Subcutaneous abdominal adipose tissue (tissue), 5 donors: ENCODE measurements at regions not wholly inside any gene's neighbourhood (a gene's known extent, or its start where the extent isn't known, plus 50 kb on each side); places are given as distances from the start of the nearest gene placed in this dataset.
"Not testable (repeated sequence)": the region's sequence is repeated elsewhere in the genome, so short reads cannot be mapped to it uniquely, and the experiment has no call there.

Source experiments
- H3K27ac ChIP-seq: one replicate; pipeline ENCODE4 v1.7.0; 2013; ENCODE audit warnings: low read depth, mild to moderate bottlenecking, inconsistent platforms, low read length, moderate library complexity
- H3K27me3 ChIP-seq, 5 donors: one replicate each; pipeline ENCODE4 v1.7.0; 2013; ENCODE audit warnings: low read length in 5 of 5, inconsistent platforms in 1 of 5; ENCODE audit not compliant: control insufficient read depth in 5 of 5, insufficient read depth in 4 of 5
- H3K36me3 ChIP-seq, 5 donors: one replicate each; pipeline ENCODE4 v1.7.0; 2013; ENCODE audit warnings: low read length in 5 of 5; ENCODE audit not compliant: control insufficient read depth in 5 of 5, insufficient read depth in 5 of 5
- H3K4me1 ChIP-seq, 5 donors: one replicate each; pipeline ENCODE4 v1.7.0; 2013; ENCODE audit warnings: low read length in 5 of 5, mild to moderate bottlenecking in 3 of 5, moderate library complexity in 1 of 5; ENCODE audit not compliant: control insufficient read depth in 5 of 5, insufficient read depth in 5 of 5
- H3K4me3 ChIP-seq, 5 donors: one replicate each; pipeline ENCODE4 v1.7.0; 2013; ENCODE audit warnings: low read length in 5 of 5, low read depth in 1 of 5
- H3K9ac ChIP-seq, 5 donors: one replicate each; pipeline ENCODE4 v1.7.0; 2013; ENCODE audit warnings: low read length in 5 of 5, mild to moderate bottlenecking in 4 of 5, moderate library complexity in 3 of 5
- H3K9me3 ChIP-seq, 5 donors: one replicate each; pipeline ENCODE4 v1.7.0; 2013; ENCODE audit warnings: low read length in 5 of 5; ENCODE audit not compliant: control insufficient read depth in 5 of 5
- donor health status: healthy.
- donor health status: healthy.
- donor health status: healthy.
- donor health status: healthy.
- donor health status: healthy.

- Histone ChIP-seq H3K36me3 (no peaks in the 10 kb centered on the region), H3K9me3 (peaks cover 0 to 19% (median 6%) of the 10 kb centered on the region in 5 donors), H3K4me1 (no peaks in the 10 kb centered on the region), H3K4me3 (no peak overlapping the region), H3K27me3 (no peaks in the 10 kb centered on the region), H3K27ac (no peak overlapping the region), H3K9ac (no peak overlapping the region)
Measured at GRCh38 chr13:60671386-60671785, 274.4 kb downstream of the TDRD3 start.

GRCh38 chr13:60663788-60664187, 266.8 kb downstream of the TDRD3 start:
- Histone ChIP-seq H3K4me1 (no peaks in the 10 kb centered on the region), H3K27me3 (no peaks in the 10 kb centered on the region), H3K4me3 (no peak overlapping the region), H3K9ac (no peak overlapping the region), H3K9me3 (no peaks in the 10 kb centered on the region), H3K36me3 (no peaks in the 10 kb centered on the region), H3K27ac (no peak overlapping the region)

- Histone ChIP-seq H3K4me3 (no peak overlapping the region), H3K36me3 (no peaks in the 10 kb centered on the region), H3K27ac (no peak overlapping the region), H3K4me1 (no peaks in the 10 kb centered on the region), H3K27me3 (no peaks in the 10 kb centered on the region), H3K9ac (no peak overlapping the region), H3K9me3 (no peaks in the 10 kb centered on the region)
Measured at GRCh38 chr13:60662595-60662994, 265.6 kb downstream of the TDRD3 start.

- H3K27me3 ChIP-seq = no peaks in the 10 kb centered on the region
- no peak overlapping the region for H3K27ac ChIP-seq
- H3K4me1 ChIP-seq = no peaks in the 10 kb centered on the region
- no peak overlapping the region for H3K9ac ChIP-seq
- no peaks in the 10 kb centered on the region for H3K9me3 ChIP-seq
- no peak overlapping the region for H3K4me3 ChIP-seq
- H3K36me3 ChIP-seq = no peaks in the 10 kb centered on the region
Measured at GRCh38 chr13:60661521-60661920, 264.5 kb downstream of the TDRD3 start.

- not testable (repeated sequence) for H3K27me3 ChIP-seq, H3K4me1 ChIP-seq, H3K36me3 ChIP-seq, H3K9me3 ChIP-seq, H3K4me3 ChIP-seq, H3K9ac ChIP-seq, H3K27ac ChIP-seq
Measured at GRCh38 chr13:60657586-60657985, 260.6 kb downstream of the TDRD3 start.

GRCh38 chr13:60655256-60655655, 258.2 kb downstream of the TDRD3 start:
- Histone ChIP-seq H3K27ac (no peak overlapping the region), H3K27me3 (no peaks in the 10 kb centered on the region), H3K36me3 (no peaks in the 10 kb centered on the region), H3K4me1 (no peaks in the 10 kb centered on the region), H3K9me3 (no peaks in the 10 kb centered on the region), H3K9ac (no peak overlapping the region), H3K4me3 (no peak overlapping the region)

GRCh38 chr13:60654415-60654814, 257.4 kb downstream of the TDRD3 start:
- no peaks in the 10 kb centered on the region for H3K36me3 ChIP-seq
- H3K4me1 ChIP-seq = no peaks in the 10 kb centered on the region
- no peaks in the 10 kb centered on the region for H3K27me3 ChIP-seq
- H3K27ac ChIP-seq = no peak overlapping the region
- H3K9me3 ChIP-seq = no peaks in the 10 kb centered on the region
- H3K9ac ChIP-seq = no peak overlapping the region
- H3K4me3 ChIP-seq = no peak overlapping the region

GRCh38 chr13:60647547-60647946, 250.5 kb downstream of the TDRD3 start:
- Histone ChIP-seq H3K9ac (no peak overlapping the region), H3K4me3 (no peak overlapping the region), H3K27ac (no peak overlapping the region), H3K9me3 (no peaks in the 10 kb centered on the region), H3K36me3 (no peaks in the 10 kb centered on the region), H3K4me1 (no peaks in the 10 kb centered on the region), H3K27me3 (peaks cover 0 to 4% (median 0%) of the 10 kb centered on the region in 5 donors)

GRCh38 chr13:60646620-60647019, 249.6 kb downstream of the TDRD3 start:
- Histone ChIP-seq H3K36me3 (no peaks in the 10 kb centered on the region), H3K9ac (no peak overlapping the region), H3K27ac (no peak overlapping the region), H3K4me1 (no peaks in the 10 kb centered on the region), H3K9me3 (no peaks in the 10 kb centered on the region), H3K27me3 (peaks cover 0 to 4% (median 0%) of the 10 kb centered on the region in 5 donors), H3K4me3 (no peak overlapping the region)

- no peaks in the 10 kb centered on the region for H3K36me3 ChIP-seq
- H3K27ac ChIP-seq = no peak overlapping the region
- no peak overlapping the region for H3K4me3 ChIP-seq
- no peak overlapping the region for H3K9ac ChIP-seq
- peaks cover 0 to 4% (median 0%) of the 10 kb centered on the region in 5 donors for H3K27me3 ChIP-seq
- H3K4me1 ChIP-seq = no peaks in the 10 kb centered on the region
- H3K9me3 ChIP-seq = no peaks in the 10 kb centered on the region
Measured at GRCh38 chr13:60645676-60646075, 248.7 kb downstream of the TDRD3 start.

GRCh38 chr13:60642552-60642951, 245.5 kb downstream of the TDRD3 start:
- no peaks in the 10 kb centered on the region for H3K9me3 ChIP-seq
- no peak overlapping the region for H3K9ac ChIP-seq
- H3K36me3 ChIP-seq = no peaks in the 10 kb centered on the region
- no peaks in the 10 kb centered on the region for H3K4me1 ChIP-seq
- H3K4me3 ChIP-seq = no peak overlapping the region
- peaks cover 0 to 4% (median 0%) of the 10 kb centered on the region in 5 donors for H3K27me3 ChIP-seq
- H3K27ac ChIP-seq = no peak overlapping the region
